GM19468 (cell line): ENCODE measurements at regions not wholly inside any gene's neighbourhood (a gene's known extent, or its start where the extent isn't known, plus 50 kb on each side); places are given as distances from the start of the nearest gene placed in this dataset.
"Not testable (repeated sequence)": the region's sequence is repeated elsewhere in the genome, so short reads cannot be mapped to it uniquely, and the experiment has no call there.

Experiments
- ATAC-seq: cut with Tn5 transposase; IDR thresholded peaks from one replicate; pipeline ENCODE4 v1.9.1; 2021; ENCODE audit warnings: mild to moderate bottlenecking, moderate library complexity, moderate number of reproducible peaks; ENCODE audit not compliant: unreplicated experiment; ENCODE audit errors: extremely low read depth

- ATAC-seq: no peak
Observed at GRCh38 chr7:119010635-119011034, 786.1 kb downstream of the ANKRD7 start.

DNA sequence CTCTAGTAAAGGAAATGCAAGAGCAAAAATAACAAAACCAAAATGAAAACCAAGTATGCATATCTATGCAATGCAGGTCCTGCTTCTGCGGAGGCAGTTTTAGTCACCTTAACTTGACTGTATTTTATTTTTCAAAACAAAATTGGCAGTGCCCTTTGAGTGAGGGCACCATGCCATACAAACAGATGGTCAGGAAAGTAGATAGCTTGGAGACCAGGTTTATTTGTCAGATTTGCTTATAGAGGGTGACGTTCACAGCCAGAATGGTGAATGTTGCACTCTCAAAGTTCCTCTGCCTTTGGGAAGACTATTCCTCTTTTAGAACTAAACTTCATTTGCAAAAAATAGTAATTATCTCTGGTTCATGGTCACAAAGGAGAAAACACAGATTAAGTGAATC, 801.9 kb downstream of the ANKRD7 start:
- no peak for ATAC-seq

DNA sequence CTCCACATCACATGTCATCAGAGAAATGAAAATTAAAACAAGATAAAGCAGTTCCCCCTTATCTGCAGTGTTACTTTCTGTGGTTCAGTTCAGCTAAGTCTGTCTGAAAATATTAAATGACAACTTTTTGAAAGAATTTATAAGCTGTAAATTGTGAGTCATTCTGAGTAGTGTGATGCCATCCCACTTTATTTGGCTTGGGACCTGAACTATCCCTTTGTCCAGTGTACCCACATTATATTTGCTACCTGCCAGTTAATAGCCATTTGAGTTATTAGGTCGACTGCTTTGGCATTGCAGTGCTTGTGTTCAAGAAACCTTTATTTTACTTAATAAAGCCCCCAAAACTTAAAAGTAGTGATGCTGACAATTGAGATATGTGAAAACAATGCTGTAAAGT, 804.2 kb downstream of the ANKRD7 start:
- ATAC-seq: no peak

DNA sequence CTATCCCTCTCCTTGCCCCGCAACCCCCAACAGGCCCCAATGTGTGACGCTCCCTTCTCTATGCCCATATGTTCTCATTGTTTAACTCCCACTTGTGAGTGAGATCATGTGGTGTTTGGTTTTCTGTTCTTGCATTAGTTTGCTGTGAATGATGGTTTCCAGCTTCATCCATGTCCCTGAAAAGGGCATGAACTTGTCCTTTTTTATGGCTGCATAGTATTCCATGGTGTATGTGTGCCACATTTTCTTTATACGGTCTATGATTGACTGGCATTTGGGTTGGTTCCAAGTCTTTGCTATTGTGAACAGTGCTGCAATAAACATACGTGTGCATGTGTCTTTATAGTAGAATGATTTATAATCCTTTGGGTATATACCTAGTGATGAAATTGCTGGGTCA, 807.6 kb downstream of the ANKRD7 start:
- ATAC-seq: not testable (repeated sequence)

GRCh38 chr7:119033641-119034040, 809.1 kb downstream of the ANKRD7 start:
- no peak for ATAC-seq

DNA sequence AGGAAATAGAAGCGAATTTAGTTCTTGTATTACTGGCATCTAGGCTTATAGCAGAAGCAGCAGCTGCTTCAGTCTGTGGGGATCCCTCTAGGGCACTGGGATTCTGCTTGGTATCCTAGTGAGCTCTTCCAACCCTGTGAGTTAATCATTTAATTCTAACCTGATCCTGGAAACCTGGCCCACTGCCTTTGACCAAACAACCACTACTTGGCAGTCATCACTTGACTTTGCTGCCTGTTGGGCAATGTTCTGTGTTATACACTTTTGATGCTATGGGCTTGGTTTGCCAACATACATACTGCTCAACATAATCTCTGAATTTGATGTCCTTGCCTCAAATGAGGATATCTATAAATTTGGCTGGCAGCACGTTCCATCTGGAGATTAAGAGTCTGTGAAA, 813.4 kb downstream of the ANKRD7 start:
- no peak for ATAC-seq

DNA sequence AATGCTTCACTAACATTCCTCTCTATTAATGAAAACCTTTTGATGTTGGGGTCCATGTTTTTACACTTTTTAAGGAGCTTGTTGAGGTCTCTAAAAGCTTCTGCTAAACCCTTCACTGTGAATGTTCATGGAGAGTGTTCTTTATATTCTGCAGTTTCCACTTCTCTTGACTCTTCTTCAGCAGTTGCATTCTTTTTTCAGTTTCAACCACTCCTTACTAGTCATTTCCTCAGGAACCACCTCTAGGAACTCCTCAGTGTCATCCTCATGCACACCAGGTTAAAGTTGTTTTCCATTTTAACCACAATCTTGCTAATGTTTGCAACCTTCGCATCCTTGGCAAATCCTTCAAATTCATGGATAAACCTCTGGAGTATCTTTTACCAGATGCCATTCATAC, 821.6 kb downstream of the ANKRD7 start:
- no peak for ATAC-seq

DNA sequence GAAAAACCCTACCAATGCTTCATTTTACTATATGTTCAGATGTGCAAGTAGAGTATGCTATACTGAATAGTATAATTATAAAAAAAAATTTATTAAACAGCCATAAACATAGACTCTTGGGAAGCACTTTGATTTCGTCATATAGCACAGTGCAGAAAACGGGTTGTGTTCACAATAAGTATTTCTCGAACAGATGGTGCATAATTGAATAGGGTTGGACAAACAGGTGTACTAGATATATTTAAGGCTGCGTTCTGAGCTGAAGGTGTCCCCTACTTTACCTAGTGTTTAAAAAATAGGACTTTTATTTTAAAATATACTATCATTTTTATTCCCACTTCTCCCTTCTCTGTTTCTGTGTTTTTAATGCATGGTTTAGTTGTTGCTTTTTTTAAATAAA, 841.5 kb downstream of the ANKRD7 start:
- no peak for ATAC-seq

DNA sequence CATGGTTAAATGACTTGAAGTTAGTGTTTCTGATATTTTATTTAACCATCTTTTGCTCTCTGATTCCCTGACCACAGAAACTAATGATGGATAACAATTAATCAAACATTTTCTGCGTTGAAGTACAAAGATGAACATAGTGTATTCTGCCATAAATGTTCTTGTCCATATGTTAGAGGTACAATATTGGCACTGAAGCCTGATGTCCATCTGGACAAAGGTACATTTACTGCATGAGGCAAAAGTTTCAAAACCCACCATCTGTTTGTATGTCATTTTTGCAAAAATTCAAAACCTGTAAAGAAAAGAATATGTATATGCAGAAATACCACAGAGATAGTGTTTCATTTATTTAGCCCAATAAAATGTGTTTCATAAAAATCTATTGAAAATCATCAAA, 861.5 kb downstream of the ANKRD7 start:
- ATAC-seq: no peak

DNA sequence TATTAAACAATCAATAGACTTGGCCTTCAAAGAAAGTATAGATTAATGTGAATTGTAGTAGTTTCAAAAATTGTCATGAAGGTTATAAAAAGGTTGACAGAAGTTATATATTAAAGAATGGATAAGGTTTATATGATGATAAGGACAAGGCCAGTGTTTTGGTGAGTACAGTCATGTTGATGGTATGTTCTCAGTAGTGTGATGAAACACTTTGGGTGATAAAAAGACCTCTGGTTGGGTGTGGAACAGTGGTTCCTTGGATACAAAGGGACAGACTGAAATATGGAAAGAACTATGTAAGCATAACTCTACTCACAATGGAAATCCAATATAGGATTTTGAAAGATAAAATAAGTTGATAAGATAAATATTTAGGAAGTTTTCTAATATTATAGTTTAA, 866.3 kb downstream of the ANKRD7 start:
- no peak for ATAC-seq

DNA sequence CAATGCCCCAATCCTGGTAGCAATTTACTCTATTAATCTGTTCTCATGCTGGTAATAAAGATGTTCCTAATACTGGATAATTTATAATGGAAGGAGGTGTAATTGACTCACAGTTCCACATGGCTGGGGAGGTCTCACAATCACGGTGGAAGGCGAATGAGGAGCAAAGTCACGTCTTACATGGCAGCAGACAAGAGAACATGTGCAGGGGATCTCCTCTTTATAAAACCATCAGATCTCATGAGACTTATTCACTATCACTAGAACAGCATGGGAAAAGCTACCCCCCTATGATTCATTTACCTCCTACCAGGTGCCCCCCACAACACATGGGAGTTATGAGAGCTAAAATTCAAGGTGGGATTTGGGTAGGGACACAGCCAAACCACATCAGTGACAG, 872.2 kb downstream of the ANKRD7 start:
- ATAC-seq: no peak

DNA sequence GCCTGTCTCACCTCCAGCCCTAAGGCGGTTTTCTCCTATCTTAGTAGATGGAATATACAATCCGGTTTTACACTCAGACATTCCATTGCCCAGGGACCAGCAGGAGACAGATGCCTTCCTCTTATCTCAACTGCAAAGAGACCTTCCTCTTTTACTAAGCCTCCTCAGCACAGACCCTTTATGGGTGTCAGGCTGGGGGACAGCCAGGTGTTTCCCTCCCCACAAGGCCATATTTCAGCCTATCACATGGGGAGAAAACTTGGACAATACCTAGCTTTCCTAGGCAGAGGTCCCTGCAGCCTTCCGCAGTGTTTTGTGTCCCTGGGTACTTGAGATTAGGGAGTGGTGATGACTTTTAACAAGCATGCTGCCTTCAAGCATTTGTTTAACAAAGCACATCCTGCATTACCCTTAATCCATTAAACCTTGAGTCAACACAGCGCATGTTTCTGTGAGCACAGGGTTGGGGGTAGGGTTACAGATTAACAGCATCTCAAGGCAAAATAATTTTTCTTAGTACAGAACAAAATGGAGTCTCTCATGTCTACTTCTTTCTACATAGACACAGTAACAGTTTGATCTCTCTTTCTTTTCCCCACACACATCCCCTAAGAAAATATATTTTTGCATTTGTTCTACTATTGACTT, 876.2 kb downstream of the ANKRD7 start:
- not testable (repeated sequence) for ATAC-seq

- no peak for ATAC-seq
Observed at GRCh38 chr7:119102291-119102690, 877.8 kb downstream of the ANKRD7 start.

- no peak for ATAC-seq
Observed at GRCh38 chr7:119105381-119105780, 880.9 kb downstream of the ANKRD7 start.

DNA sequence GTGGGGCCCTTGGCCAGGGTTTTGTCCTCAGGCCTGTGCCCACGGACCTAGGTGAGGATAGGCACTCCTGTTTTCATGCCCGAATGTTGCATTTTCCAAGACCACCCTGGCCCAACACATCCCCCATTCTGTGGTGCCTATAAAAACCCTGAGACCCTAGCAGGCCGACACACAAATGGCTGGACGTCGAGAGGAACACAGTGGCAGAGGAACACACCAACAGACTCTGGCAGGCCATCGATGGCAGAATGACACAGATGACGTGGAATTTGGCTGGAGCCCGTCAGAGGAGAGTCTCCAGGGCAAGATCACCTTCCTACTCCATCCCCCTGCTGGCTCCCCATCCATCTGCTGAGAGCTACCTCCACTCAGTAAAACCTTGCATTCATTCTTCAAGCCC, 898.8 kb downstream of the ANKRD7 start:
- ATAC-seq: no peak

DNA sequence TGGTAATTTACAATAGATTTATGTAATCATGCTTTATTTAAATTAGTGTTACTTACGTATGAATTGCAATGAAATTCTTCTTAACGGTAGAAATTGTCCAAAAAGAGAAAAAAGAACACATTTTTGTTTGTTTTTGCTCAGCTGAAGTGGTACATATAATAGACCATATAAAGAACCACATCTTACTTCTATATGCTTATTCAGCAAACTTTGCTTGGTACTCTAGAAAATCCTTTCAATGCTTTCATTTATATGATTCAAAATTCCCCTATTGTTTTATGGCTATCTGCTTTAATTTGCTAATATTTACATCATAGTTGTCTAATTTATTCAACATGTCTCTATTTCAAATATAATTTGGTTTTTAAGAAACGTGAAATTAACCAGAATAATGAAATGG, 903.2 kb downstream of the ANKRD7 start:
- no peak for ATAC-seq

DNA sequence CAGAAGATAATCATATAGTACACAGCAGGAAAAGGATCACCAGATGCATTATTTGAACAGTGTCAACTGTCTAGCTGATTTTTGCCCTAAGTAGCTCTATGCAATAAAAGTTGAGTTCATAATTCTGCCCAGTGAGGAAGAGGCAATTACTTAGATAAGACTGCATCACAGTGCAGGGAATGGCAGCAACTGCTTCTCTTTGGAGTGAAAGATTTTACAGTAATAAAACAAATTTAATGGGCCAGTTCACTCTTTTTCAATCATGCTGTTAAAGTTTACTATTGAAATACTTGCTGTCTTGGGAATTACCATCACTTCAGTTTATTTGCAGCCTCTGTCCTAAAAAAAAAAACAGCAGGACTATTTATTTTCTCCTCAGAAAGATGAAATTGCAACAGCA, 907.9 kb downstream of the ANKRD7 start:
- ATAC-seq: no peak

DNA sequence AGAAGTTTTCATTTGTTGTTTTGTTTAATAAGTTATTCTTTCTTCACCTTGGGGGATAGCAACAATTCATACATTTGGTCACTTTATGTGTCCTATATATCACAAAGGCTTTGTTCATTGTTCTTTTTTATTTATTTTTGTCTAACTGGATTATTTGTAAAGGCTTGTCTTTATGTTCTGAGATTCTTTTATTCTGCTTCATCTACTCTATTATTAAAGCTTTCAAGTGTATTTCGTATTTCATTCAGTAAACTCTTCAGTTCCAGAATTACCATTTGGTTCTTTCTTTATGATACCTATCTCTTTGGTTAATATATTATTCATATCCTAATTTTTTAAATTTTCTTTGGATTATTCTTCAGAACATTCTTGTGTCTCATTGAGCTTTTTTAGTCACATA, 942.9 kb downstream of the ANKRD7 start:
- ATAC-seq: no peak

DNA sequence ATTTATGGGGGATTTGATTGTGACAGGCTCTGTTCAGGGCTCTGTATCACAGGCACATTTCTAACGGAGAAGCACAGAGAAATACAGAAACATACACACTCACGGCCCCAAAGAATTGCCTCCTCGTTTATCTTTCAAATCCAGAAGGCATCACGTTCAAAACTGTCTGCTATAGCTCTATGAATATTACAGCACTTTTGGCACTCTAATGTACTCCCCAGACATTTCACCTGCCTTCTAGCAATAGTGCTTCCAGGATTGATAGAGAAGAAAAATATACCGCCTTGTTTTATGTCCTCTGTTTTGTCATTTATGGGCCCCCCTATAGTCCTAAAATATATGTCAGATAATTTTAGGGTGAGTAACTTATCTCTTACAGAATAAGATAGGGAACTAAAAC, 947.5 kb downstream of the ANKRD7 start:
- ATAC-seq: no peak

GRCh38 chr7:119175911-119176627, 951.6 kb downstream of the ANKRD7 start:
- ATAC-seq: no peak

DNA sequence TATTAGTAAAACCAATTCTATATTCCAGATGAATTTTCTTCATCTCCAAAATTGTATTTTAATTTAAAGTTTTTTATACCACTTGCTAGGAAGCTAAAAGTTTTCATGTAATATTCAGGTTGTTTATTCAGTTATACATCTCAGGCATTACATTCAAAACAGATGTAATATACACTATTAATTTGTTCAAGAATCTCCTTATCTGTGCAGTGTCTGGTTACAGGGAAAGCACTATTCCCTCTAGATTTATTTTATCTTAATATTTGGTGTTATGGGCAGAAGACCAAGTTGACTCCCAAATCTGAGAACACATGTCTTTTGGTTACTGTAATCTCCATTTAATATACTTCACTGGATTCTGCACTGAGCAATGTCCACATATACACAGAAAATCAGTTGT, 953.4 kb downstream of the ANKRD7 start:
- no peak for ATAC-seq

GRCh38 chr7:119184124-119184788, 959.8 kb downstream of the ANKRD7 start:
- ATAC-seq: no peak
